HG02571 (cell line): ENCODE measurements at regions not wholly inside any gene's neighbourhood (a gene's known extent, or its start where the extent isn't known, plus 50 kb on each side); places are given as distances from the start of the nearest gene placed in this dataset.

Experiments
- ATAC-seq: cut with Tn5 transposase; IDR thresholded peaks from one replicate; pipeline ENCODE4 v1.9.1; 2021; ENCODE audit warnings: mild to moderate bottlenecking, moderate library complexity; ENCODE audit not compliant: unreplicated experiment

GRCh38 chr6:14187406-14187805 is 69.8 kb downstream of the CD83 start:
- ATAC-seq = no peak

- ATAC-seq = no peak
Measured at GRCh38 chr6:14189074-14189473, 71.5 kb downstream of the CD83 start.

GRCh38 chr6:14190191-14190928 is 72.8 kb downstream of the CD83 start:
- no peak for ATAC-seq

GRCh38 chr6:14190929-14191224 is 73.3 kb downstream of the CD83 start:
- no peak for ATAC-seq

GRCh38 chr6:14191761-14192160 is 74.2 kb downstream of the CD83 start:
- ATAC-seq = no peak

- no peak for ATAC-seq
Measured at GRCh38 chr6:14192216-14192788, 74.7 kb downstream of the CD83 start.

GRCh38 chr6:14193524-14193923 is 76.0 kb downstream of the CD83 start:
- no peak for ATAC-seq

GRCh38 chr6:14194483-14194882 is 76.9 kb downstream of the CD83 start:
- no peak for ATAC-seq

- ATAC-seq = no peak
Measured at GRCh38 chr6:14194976-14195375, 77.4 kb downstream of the CD83 start.

GRCh38 chr6:14196026-14196425 is 78.5 kb downstream of the CD83 start:
- no peak for ATAC-seq

- no peak for ATAC-seq
Measured at GRCh38 chr6:14197118-14197517, 79.5 kb downstream of the CD83 start.

GRCh38 chr6:14200047-14200446 is 82.5 kb downstream of the CD83 start:
- no peak for ATAC-seq

- no peak for ATAC-seq
Measured at GRCh38 chr6:14202947-14203346, 85.4 kb downstream of the CD83 start.

- no peak for ATAC-seq
Measured at GRCh38 chr6:14206391-14206790, 88.8 kb downstream of the CD83 start.

- no peak for ATAC-seq
Measured at GRCh38 chr6:14207448-14207847, 89.9 kb downstream of the CD83 start.

GRCh38 chr6:14209000-14209399 is 91.4 kb downstream of the CD83 start:
- ATAC-seq = no peak

- ATAC-seq = no peak
Measured at GRCh38 chr6:14210077-14210476, 92.5 kb downstream of the CD83 start.

GRCh38 chr6:14210663-14211561 is 93.3 kb downstream of the CD83 start:
- peak; percentile 92 for ATAC-seq

GRCh38 chr6:14211562-14211942 is 94.0 kb downstream of the CD83 start:
- no peak for ATAC-seq

GRCh38 chr6:14212020-14212419 is 94.4 kb downstream of the CD83 start:
- ATAC-seq = no peak

- ATAC-seq = no peak
Measured at GRCh38 chr6:14212632-14213031, 95.1 kb downstream of the CD83 start.
